Smooth muscle cell (in vitro differentiated cells): ENCODE measurements at regions not wholly inside any gene's neighbourhood (a gene's known extent, or its start where the extent isn't known, plus 50 kb on each side); places are given as distances from the start of the nearest gene placed in this dataset.

Experiments used
- DNase-seq: peaks from one replicate; lab custom pipeline; 2025; ENCODE audit not compliant: unreplicated experiment; lab: John Stamatoyannopoulos, UW
- H2AFZ ChIP-seq: fragments of 200-600 bp; sonication (generic); 2 replicates; pipeline ENCODE4 v1.6.0; 2016; ENCODE audit warnings: antibody characterized with exemption, low read depth, mild to moderate bottlenecking
- H3F3A ChIP-seq: fragments of 200-600 bp; sonication (generic); 2 replicates; pipeline ENCODE4 v1.6.0; 2017; ENCODE audit warnings: antibody characterized with exemption, low read depth
- H3K27ac ChIP-seq: fragments of 200-600 bp; sonication (generic); 2 replicates; pipeline ENCODE4 v1.5.1; 2016; ENCODE audit warnings: low read depth, mild to moderate bottlenecking
- H3K27me3 ChIP-seq: fragments of 200-600 bp; sonication (generic); 2 replicates; pipeline ENCODE4 v1.6.1; 2016; ENCODE audit warnings: low read depth, mild to moderate bottlenecking
- H3K36me3 ChIP-seq: fragments of 200-600 bp; sonication (generic); 2 replicates; pipeline ENCODE4 v1.5.1; 2016; ENCODE audit warnings: low read depth
- H3K4me1 ChIP-seq: fragments of 200-600 bp; sonication (generic); 2 replicates; pipeline ENCODE4 v1.5.1; 2016; ENCODE audit warnings: low read depth
- H3K4me2 ChIP-seq: fragments of 200-600 bp; sonication (generic); 2 replicates; pipeline ENCODE4 v1.6.0; 2016; ENCODE audit warnings: mild to moderate bottlenecking
- H3K4me3 ChIP-seq: fragments of 200-600 bp; sonication (generic); 2 replicates; pipeline ENCODE4 v1.5.1; 2016; ENCODE audit warnings: mild to moderate bottlenecking
- H3K79me2 ChIP-seq: fragments of 200-600 bp; sonication (generic); 2 replicates; pipeline ENCODE4 v1.6.0; 2016; ENCODE audit warnings: low read depth, mild to moderate bottlenecking
- H3K9ac ChIP-seq: fragments of 200-600 bp; sonication (generic); 2 replicates; pipeline ENCODE4 v1.6.0; 2016; ENCODE audit warnings: low read depth
- H3K9me3 ChIP-seq: fragments of 200-600 bp; sonication (generic); replicated peaks from 2 replicates; pipeline ENCODE4 v1.5.1; 2016; ENCODE audit warnings: low read depth
- H4K20me1 ChIP-seq: fragments of 200-600 bp; sonication (generic); 2 replicates; pipeline ENCODE4 v1.6.0; 2016; ENCODE audit warnings: low read depth
- WGBS: methylation state at CpG from one replicate; pipeline ENCODE4 v1.1.7; 2016; ENCODE audit warnings: low lambda C conversion rate; 5-methylcytosine and 5-hydroxymethylcytosine counted together
- TF ChIP-seq, protein P1 (sequence below): fragments of 200-600 bp; sonication (generic); IDR thresholded peaks from 2 replicates; pipeline ENCODE4 v1.5.1; 2017; ENCODE audit warnings: borderline replicate concordance, mild to moderate bottlenecking, antibody characterized with exemption; ENCODE audit not compliant: insufficient read depth, poor library complexity, severe bottlenecking

DNA sequence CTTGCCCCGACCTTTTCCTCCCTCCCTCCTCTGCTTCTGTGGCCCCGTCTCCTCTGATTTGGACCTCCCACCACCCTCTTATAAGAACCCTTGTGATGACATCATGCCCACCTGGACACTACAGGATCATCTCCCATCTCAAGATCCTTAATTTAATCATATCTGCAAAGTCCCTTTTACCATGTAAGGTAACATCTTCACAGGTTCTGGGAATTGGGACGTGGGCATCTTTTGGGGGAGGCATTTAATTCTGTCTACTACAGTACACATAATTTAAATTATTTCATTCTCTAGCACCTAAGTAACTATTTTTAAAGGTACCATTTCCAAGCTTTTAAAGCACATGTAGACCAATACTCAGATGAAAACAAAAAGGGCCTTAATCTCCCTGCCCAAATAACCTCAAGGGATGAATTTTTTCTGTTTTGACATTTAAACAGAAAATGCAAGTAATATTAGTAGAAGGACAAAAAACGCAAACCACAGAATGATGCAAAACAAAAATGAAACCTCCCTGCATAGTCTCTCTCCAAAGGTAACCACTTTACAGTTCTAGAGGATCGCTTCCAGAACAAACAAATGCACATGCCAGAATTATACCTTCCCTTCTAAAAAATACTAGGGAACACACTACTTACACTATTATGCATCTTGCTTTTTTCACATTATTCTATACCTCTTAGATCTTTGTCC, 222.1 kb downstream of the AACS start:
- Histone ChIP-seq H2AFZ (no peak overlapping the region), H3K4me3 (no peak overlapping the region), H3F3A (no peaks in the 10 kb centered on the region), H4K20me1 (no peaks in the 10 kb centered on the region), H3K9me3 (no peaks in the 10 kb centered on the region), H3K27ac (no peak overlapping the region), H3K36me3 (no peaks in the 10 kb centered on the region), H3K9ac (no peak overlapping the region), H3K4me1 (no peaks in the 10 kb centered on the region), H3K79me2 (no peaks in the 10 kb centered on the region), H3K27me3 (no peaks in the 10 kb centered on the region), H3K4me2 (no peak overlapping the region)
- WGBS: 93% methylated on average over 5 of the region's 5 CpGs
- no peak for DNase-seq
- TF ChIP-seq, protein P1, sequence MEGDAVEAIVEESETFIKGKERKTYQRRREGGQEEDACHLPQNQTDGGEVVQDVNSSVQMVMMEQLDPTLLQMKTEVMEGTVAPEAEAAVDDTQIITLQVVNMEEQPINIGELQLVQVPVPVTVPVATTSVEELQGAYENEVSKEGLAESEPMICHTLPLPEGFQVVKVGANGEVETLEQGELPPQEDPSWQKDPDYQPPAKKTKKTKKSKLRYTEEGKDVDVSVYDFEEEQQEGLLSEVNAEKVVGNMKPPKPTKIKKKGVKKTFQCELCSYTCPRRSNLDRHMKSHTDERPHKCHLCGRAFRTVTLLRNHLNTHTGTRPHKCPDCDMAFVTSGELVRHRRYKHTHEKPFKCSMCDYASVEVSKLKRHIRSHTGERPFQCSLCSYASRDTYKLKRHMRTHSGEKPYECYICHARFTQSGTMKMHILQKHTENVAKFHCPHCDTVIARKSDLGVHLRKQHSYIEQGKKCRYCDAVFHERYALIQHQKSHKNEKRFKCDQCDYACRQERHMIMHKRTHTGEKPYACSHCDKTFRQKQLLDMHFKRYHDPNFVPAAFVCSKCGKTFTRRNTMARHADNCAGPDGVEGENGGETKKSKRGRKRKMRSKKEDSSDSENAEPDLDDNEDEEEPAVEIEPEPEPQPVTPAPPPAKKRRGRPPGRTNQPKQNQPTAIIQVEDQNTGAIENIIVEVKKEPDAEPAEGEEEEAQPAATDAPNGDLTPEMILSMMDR: no peak

DNA sequence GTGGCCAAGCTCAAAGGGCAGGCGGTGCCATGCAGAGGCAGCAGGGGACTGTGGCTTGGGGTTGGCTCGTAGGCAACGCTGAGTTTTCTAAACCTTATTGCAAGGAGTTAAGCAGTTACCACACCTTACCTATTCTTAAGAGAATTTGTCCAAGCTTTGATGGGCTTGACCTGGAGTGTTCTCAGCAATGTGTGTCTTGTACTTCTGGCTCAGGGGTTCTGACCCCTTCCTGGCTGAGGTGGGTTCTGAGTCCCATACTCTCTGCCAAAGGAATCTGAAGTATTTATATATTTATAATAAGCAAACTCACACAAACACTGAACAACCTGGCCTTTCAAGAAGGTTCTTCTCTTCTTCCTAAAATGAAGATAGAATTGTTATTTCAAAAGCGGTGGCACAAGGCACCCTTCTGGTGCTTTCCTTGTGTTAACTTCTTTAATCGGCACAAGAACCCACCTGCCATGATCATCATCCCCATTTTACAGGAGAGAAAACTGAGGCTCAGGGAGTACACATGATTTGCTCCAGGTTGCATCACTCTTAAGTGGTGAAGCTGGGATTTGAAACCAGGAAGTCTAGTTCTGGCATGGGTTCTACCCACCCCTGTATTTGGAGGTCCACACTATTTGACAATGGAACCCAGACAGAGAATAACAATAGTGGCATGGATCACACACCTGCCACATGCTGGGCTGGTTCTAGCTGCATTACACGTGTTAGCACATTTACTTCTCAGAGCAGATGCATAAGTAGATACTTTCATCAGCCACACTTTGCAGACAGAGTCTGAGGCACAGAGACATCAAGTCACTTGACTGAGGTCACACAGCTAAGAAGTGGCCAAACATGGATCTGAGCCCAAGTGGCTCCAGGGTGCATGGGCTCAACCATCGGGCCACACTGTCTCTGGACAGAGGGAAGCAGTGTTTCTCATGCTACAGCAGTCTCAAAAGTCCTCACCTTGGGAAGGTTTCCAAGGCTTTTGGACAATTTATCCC, 224.0 kb downstream of the AACS start:
- Histone ChIP-seq H3K27me3 (no peaks in the 10 kb centered on the region), H3K9me3 (no peaks in the 10 kb centered on the region), H3K4me3 (no peak overlapping the region), H3K4me2 (no peak overlapping the region), H3F3A (no peaks in the 10 kb centered on the region), H3K79me2 (no peaks in the 10 kb centered on the region), H3K36me3 (no peaks in the 10 kb centered on the region), H2AFZ (no peak overlapping the region), H4K20me1 (no peaks in the 10 kb centered on the region), H3K9ac (no peak overlapping the region), H3K27ac (no peak overlapping the region), H3K4me1 (no peaks in the 10 kb centered on the region)
- TF ChIP-seq, protein P1: no peak
- no peak for DNase-seq
- 83% methylated on average over 7 of the region's 7 CpGs for WGBS

DNA sequence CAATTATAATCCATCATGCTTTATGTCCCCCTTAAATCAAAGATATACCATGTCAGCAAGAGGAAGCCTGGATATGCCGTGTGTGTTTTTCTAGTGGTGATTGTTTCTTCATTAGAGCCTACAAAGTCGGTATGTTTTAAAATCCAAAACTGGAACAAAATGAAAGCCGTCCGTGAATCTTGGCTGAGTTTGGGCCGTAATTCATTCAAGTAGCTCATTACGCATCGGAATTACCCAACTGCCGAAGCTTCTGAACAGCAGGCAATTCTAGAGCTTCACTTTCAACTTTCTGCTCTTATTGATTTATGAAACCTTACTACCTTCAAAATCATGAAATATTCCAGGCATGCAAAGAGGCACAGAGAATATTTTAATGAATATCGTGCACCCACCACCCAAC, 224.7 kb downstream of the AACS start:
- H3K9ac ChIP-seq: no peak overlapping the region
- TF ChIP-seq, protein P1: no peak
- WGBS: 96% methylated on average over 9 of the region's 9 CpGs
- no peaks in the 10 kb centered on the region for H4K20me1 ChIP-seq
- no peak overlapping the region for H3K4me2 ChIP-seq
- H3K4me3 ChIP-seq: no peak overlapping the region
- no peaks in the 10 kb centered on the region for H3K4me1 ChIP-seq
- H3K9me3 ChIP-seq: no peaks in the 10 kb centered on the region
- no peaks in the 10 kb centered on the region for H3K27me3 ChIP-seq
- no peaks in the 10 kb centered on the region for H3K36me3 ChIP-seq
- H2AFZ ChIP-seq: no peak overlapping the region
- H3K79me2 ChIP-seq: no peaks in the 10 kb centered on the region
- H3F3A ChIP-seq: no peaks in the 10 kb centered on the region
- no peak overlapping the region for H3K27ac ChIP-seq
- DNase-seq: no peak
